HT1080 (cell line): ENCODE measurements at regions not wholly inside any gene's neighbourhood (a gene's known extent, or its start where the extent isn't known, plus 50 kb on each side); places are given as distances from the start of the nearest gene placed in this dataset.

ENCODE experiments used
- DNase-seq: peaks from one replicate; pipeline ENCODE4 v3.0.0-alpha.2; 2015; ENCODE audit warnings: low read depth

GRCh38 chr13:82702513-82702912, 1179.8 kb downstream of the SLITRK1 start:
- no peak for DNase-seq

- no peak for DNase-seq
Observed at GRCh38 chr13:82701020-82701419, 1181.3 kb downstream of the SLITRK1 start.

- DNase-seq, result no peak
Observed at GRCh38 chr13:82698941-82699340, 1183.3 kb downstream of the SLITRK1 start.

DNA sequence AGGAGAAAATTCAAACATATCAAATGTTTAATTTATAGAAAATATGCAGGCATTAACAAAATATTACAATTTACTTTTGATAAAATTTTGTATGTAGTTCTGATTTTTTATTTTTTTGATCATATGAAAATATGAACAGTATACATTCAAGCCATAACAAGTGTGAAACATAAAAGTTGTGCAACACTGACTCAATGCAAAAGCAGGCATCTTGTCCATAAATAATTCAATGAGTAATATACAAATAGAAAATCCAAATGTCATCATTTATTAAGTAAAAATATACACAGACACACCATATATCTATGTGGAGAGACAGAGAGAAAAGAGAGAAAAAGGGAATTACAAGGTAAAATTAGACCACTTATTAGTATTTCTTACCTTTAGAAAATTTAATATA, 1183.9 kb downstream of the SLITRK1 start:
- DNase-seq, result no peak

DNA sequence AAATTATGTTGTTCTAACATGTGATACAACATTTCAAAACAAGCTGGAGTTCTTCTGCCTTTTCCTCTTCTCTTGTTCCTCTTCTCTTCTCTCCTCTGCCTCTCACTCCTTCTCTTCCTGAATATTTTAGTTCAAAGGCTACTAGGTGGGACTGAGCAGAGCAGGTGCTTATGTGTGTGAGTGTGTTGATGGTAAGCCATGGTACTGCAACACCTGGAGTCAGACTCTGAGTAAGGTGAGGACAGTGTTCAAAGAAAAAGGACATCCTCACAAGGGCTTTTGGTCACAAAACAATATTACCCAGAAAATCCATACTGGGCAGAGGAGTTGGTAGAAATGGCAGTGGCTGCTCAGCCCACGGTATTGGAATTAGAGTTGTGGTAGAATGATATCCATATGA, 1188.7 kb downstream of the SLITRK1 start:
- no peak for DNase-seq

DNA sequence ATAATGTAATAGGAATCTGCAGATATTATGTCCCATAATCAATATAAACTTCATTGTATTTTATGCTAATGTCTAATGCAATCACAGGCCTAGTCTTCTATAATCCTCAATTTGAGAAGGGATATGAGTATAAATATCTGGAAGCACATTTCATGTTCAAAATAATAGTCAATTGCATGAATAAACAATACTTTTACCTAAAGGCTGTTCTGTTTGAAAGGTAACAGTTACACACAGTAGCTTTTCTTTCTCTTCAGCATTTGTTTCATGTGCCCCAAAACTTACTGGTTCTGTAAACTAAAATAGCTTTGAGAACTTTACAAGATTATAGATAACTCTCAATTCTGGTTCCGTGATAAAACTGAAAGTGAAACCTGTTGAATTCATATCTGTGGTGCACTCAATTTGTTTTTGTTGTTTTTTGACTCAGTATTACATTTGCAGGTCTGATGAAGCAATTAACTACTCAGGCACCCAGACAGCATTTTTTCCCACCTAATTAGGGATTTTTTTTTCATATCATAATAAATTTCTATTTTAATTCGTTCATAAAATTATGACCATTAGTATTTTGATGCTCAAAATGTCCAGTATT, 1193.8 kb downstream of the SLITRK1 start:
- peak; percentile 30 for DNase-seq

- DNase-seq, result peak; percentile 8
Observed at GRCh38 chr13:82687884-82688283, 1194.4 kb downstream of the SLITRK1 start.

GRCh38 chr13:82681535-82681934, 1200.7 kb downstream of the SLITRK1 start:
- no peak for DNase-seq

GRCh38 chr13:82678052-82678451, 1204.2 kb downstream of the SLITRK1 start:
- no peak for DNase-seq

DNA sequence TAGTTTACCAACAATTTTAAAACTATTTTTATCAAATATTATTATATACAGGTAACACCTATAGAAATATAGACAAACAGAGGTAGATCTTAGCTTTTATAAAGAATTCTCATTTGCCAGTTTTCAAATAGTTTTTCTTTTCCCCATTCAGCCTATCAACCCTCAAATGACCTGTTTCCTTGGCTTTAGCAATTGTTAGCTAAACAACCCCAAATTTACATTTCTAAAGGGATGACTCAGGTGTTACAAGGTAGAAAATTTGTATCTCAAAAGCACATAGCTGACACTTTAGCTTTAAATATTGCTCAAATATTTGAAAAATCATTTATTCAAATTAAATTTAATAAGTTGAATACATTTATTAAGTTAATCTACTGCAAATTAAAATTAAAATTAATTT, 1207.2 kb downstream of the SLITRK1 start:
- no peak for DNase-seq

GRCh38 chr13:82674546-82674945, 1207.7 kb downstream of the SLITRK1 start:
- DNase-seq, result no peak

GRCh38 chr13:82672248-82672647, 1210.0 kb downstream of the SLITRK1 start:
- no peak for DNase-seq

DNA sequence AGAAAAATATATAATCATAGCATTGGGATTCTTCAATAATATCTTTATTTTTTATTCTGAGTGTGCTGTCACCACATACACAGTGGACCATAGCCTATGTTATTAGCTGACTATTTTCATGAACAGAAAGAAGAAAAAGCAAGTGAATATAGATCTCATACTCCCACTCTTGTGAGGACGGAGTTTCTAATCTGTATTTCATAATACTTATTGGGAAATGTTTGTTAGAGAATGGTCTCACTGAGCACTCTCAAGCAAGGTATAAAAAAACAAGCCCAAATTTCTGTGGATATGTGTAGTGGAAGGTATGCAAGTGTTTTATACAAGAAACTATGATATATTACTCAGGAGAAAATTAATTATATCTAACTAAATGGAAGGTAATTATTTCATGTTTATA, 1218.1 kb downstream of the SLITRK1 start:
- no peak for DNase-seq

GRCh38 chr13:82661126-82661525, 1221.1 kb downstream of the SLITRK1 start:
- peak; percentile 5 for DNase-seq

- DNase-seq, result no peak
Observed at GRCh38 chr13:82658811-82659210, 1223.5 kb downstream of the SLITRK1 start.

GRCh38 chr13:82657471-82657870, 1224.8 kb downstream of the SLITRK1 start:
- no peak for DNase-seq

DNA sequence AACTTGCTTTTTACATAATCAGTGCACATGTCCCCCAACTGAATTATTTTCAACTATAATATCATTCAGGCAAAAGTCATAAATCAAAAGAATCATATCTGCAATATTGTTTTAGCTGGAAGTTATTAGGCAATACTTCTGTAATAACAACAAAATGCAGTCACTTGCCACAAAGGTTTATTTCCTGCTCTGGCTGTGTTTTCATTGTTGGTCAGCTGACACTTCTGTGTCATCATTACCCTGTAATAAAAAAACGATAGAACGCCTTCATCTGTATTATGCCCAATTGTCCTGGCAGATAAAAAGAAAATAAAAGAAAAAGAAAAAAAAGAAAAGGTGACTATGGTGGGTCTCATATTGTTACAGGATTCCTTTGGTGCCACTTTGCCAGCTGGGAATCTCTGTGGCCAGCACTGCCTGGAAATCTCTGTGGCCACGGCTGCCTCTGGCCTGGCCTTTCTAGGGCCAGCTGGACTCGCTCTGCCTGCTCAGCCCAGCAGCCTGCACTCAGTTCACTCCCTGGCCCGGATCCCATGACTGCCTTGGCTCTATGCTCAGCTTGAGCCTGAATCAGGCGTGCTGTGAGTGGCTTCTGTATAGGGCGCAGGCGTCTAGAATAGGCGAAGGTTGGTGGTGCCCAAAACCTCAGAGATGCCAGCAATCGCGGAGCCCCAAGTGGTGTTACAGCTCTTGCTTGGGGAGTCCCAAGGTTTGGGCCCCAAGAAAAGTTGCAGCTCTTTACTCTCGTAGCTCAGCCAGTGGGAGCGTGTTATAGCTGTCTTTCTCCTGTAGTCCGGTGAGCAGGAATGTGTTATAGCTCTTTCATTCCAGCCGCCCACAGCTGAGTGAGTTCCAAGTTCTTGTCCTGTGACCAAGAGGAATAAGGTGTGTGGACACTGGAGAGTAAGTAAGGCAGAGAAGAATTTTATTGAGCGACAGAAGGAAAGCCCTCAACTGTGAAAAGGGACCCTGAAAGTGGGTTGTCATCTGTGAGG, 1227.1 kb downstream of the SLITRK1 start:
- peak; percentile 26 for DNase-seq

GRCh38 chr13:82654143-82654542, 1228.1 kb downstream of the SLITRK1 start:
- no peak for DNase-seq

DNA sequence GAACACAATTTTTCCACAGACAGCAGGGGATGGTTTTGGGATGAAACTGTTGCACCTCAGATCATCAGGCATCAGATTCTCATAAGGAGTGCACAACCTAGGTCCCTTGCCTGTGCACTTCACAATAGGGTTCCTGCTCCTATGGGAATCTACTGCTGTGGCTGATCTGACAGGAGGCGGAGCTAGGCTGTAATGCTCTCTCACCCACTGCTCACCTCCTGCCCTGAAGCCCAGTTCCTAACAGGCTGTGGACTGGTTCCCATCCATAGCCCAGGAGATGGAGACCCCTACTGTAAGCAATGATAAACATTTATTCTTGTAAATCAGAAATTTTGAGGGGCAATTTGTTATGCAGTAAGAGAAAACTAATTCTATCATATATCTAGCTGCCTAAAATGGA, 1234.7 kb downstream of the SLITRK1 start:
- DNase-seq, result no peak

DNA sequence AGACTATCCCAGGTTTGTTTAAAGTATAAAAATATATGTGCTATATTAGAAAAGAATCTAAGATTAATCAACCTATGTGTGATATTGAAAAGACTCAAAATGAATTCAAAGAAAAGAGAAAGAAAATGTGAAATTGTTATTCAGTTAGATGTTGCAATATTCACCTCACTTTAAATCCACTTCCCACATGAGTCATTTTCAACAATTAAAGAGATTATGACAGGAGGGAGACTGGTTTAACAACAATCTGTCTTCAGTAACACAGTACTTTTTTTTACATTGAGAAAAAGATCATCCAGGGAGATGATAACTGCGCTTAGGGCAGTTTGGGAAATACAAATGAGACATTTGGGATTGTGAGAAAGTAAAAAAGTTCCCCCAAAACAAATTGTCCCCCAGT, 1246.2 kb downstream of the SLITRK1 start:
- DNase-seq, result peak; percentile 28

DNA sequence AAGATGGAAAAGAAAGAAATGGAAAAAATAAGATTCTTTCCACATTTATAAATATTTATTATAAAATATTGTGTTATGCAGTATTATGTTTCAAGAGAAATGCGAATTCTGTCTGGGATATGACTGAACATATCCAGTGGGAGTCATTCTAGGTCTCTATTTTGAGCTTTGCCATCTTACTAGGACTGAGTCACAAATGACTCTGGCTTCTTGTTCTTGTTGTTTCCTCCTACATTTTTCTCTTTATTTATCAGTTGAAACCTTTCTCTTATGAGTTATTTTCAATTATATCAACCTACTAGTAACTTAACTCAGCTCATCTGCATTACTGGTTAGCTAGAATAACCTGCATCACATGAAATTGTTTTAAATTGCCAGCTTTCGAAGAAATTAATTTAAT, 1247.3 kb downstream of the SLITRK1 start:
- no peak for DNase-seq

DNA sequence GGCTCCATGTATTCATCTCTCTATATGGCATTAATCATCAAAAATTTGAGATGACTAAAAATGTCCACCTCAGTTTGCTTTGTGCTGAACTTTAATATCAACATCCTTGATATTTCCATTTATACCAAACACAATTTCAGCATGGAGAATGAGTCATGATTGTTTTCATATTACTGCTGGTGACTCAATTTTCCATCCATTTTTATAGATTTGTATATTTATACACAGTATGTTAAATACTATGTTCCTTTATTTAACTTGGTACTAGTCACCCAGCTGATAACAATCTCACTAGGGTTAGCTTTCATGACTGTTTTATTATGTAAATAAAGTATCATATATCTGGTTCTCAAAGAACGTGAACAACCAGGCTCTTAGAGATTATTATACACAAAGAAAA, 1255.1 kb downstream of the SLITRK1 start:
- DNase-seq, result peak; percentile 16

- no peak for DNase-seq
Observed at GRCh38 chr13:82625717-82626116, 1256.6 kb downstream of the SLITRK1 start.
